ENCODE measurements at regions not wholly inside any gene's neighbourhood (a gene's known extent, or its start where the extent isn't known, plus 50 kb on each side); places are given as distances from the start of the nearest gene placed in this dataset.

DNA sequence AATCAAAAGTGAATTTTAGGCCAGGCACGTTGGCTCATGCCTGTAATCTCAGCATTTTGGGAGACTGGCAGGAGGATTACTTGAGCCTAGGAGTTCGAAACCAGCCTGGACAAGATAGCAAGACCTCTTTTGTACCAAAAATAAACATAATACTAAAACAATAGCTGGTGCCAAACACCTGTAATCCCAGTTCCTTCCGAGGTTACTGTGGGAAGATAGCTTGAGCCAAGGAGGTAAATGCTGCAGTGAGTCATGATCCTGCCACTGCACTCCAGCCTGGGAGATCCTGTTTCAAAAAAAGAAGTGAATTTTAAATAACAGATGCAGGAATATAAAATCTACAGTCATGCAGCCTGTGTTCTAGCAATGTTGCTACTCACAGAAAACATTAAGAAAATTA is 488.3 kb downstream of the PPARGC1A start:
- no peak for DNase-seq (ENCODE audit: low spot score)

DNA sequence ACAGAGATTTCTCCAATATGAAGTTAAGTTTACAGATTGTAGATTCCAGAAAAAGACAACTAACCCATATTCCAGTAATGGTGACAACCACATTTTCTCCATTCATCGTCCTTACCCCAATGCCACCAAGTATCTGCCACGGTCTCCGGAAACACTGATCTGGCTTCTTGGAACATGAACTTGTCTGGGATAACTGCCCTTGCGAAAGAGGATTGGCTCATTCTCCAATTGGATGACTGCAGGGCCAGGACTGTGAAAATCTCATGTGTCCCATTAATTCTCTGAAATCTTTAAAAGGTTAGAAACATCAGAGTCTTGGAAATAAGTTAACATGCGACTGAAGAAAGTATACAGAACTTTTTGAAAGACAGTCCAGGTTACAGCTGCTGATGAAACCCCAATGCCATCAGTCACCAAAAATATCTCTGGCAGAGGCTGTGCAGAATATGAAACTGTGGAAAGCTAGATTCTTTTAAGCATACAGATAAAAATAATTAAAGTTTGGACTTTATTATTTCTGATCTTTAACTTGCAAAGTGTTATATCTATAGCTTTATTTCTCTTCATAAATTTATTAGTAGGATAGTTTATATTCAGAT is 496.9 kb downstream of the PPARGC1A start:
- no peak for DNase-seq (ENCODE audit: low spot score)

DNA sequence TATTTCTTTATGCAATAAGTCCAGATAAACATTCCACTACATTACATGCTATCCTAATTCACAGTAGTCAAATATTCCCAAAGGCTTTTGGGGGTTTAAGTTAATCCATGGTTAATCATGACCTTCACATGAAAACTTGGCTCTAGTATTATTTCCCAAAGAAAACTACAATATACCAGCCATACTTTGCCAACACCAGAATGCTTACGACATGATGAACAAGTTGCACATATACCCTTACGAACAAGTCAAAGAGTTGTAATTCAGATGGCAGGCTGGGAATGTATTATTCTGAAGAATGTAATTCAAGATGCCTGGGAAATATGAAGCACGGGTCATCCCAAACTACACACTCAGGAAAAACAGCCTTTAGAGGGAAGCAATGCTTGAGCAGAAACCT is 499.6 kb downstream of the PPARGC1A start:
- no peak for DNase-seq (ENCODE audit: low spot score)

DNA sequence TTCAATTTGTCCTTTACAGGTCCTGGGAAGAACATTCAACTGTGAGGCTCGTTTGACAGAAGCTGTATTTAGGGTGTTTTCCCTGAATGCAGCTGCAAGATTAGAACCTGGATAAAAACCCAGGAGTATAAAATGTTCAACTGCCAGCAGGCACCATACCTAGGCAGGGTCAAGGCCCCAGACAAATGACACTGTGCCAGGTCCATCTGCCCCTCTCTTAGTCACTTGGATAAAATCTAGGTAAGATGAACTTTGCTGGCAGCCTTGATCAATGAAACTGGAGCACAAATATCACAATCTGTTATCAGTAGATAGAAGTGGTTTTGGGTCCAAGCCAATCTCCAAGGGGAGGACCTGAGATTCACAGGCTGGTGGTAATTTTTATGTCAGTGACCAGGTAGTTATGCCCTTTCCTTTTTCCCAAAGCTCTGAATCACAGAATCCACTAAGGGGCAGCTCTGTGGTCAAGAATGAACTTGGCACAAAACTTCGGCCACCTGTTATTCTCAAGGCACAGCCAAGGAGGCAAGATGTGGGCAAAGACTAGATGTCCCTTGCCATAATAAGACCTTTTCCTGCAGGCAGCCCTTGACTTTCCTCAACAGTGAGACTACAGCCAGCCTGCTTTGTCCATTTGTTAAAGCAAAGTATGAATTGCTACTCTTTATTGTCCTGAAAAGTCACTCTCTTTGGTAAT is 501.0 kb downstream of the PPARGC1A start:
- DNase-seq (ENCODE audit: low spot score): no peak

DNA sequence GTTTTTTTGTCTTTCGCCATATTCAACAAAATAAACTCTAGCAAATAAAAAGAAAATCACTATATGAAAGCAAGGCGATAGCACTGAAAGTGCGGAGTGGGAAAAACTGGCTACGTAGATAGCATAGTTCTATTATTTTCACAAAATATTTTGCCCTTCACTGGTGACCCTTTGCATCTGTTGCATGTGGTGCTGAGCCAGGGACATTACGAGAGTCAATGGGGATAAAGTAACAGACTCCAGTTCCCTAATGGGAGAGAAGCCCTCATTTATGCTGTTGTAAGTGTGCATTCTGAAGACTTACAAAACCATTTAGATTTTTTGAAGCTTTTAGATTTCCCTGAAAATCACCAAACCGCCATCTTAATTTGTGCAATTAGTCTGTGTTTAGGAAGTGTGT is 501.6 kb downstream of the PPARGC1A start:
- DNase-seq (ENCODE audit: low spot score): no peak

DNA sequence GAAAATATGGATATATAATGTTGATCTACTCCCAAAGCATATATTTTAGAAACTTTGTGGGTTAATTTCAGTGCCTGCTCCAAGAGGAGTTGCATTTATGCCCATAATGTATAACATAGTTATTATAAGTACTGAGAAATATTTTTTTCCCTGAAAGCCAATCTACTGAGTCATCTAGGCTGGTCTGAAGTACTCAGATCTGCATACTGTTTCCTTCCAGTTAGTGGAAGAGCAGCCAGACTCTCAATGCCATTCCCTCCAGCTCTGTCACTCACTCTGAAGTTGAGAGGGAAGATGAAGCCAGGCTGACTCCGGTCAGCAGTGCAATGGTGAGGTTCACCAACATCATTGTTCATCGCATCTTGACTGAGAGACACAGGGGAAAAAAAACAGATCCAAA is 505.1 kb downstream of the PPARGC1A start:
- DNase-seq (ENCODE audit: low spot score): no peak

DNA sequence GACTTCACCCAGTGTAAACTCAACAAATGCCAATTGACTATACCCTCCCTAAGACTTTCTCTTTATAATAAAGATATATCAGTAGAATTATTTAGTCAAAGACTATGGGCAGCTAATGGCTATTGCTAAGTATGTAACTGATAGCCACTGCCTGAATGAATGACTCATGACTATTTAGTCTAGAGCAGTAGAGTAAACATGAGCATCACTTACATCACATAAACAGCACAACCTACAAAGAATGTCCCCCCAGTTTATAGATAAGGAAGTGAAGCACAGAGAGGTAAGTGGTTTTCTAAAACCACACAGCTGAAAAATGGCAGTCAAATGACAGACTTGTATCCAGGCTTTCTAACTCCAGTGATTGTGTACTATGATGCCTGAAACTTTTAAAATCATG is 507.0 kb downstream of the PPARGC1A start:
- DNase-seq (ENCODE audit: low spot score): no peak

DNA sequence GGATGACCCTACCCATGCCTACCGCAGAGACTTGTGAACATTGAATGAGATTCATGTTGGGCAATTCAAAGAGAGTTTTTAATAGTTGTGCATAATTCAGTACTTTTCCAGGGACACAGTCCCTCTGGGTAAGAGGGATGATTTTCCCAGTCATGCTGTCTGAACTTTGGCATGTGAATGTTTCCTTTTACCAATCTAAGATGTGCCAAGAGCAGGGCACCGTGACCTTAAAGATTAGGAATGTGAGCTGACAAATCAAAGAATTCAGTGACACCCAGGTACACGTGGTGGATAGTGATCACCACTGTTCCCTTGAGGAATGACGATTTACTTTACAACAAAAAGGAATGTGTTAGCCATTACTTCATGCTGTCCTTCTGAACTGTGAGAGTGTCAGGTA is 515.6 kb downstream of the PPARGC1A start:
- DNase-seq (ENCODE audit: low spot score): no peak

DNA sequence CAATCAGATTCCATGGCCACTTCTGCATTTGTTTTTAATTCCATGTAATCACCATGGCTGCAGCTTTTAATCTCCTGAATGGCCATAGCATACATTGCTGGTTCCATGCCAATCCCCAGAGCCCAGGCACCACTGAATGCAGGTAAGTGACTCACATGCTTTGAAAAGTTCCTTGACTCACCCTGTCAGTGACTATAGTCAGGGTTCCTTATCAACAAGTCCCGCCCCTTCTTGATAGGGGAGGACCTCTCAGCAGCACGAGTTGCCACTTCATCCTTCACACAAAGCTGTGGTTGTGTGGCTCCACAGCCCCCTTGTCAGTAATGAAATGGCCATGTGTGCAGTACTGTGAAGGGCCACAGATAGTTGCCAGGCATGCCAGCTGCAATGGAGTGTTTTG is 516.6 kb downstream of the PPARGC1A start:
- no peak for DNase-seq (ENCODE audit: low spot score)

DNA sequence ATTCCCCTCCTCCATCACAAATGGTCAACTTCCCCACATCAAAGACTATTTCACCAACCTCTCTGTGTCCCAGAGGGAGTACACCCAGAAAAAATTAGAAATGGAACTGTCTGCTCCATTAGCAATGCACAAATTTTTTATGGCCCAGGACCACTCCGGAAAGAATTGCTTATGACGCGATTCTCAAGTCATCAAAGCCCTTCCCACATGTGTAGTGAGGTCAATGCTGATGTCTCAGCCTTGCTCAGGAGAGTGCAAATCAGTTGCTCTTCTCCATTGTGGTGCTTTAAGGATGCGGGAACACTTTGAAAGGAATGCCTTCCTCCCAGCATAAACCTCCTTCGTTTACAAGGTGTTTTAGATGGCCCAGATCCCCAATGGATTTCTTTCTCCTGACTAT is 518.3 kb downstream of the PPARGC1A start:
- no peak for DNase-seq (ENCODE audit: low spot score)

DNA sequence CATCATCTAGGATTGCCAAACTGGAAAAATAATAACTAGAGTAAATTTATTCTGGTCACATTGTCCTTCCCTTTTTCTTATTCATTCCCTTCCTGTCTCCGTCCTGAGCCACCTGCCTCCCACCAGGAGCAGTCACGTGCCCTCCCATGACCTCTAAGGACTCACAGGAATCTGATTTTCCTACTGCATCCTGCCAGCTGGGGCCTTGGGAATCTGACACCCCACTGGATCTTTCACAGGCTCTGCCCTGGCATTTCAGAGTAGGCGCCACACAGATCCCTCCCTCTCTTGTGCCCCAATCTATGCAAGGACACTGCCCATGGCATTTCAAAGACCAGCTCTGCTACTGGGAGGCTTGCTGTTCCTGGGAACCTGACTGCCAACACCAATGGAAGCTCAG is 520.5 kb downstream of the PPARGC1A start:
- DNase-seq (ENCODE audit: low spot score): no peak

DNA sequence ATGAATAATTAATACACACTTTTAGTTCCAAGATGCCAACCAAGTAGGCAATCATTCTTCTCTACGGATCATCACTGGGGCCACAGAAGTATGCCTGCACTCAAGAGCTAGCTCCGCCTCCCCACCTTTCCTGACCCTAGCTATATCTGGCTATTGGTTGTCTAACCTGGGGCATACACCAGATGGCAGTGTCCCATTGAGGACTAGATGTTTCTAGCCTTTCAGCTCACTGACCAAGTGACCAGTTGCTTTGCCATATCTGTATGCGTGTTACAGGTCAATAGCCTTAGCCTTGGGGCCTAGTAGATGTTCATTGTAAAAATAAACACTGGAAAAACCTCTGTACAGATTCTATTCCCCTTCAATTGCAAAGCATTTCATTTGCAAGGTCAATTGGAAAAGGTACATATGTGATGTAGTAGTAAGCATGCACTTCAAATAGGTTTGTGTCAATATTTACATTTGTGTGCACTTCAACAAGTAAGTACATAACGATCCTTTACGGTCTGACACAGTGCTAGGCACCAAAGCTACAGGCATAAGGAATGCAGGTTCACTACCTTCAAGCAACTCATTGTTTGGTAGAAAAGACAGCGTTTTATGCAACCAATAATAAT is 521.7 kb downstream of the PPARGC1A start:
- no peak for DNase-seq (ENCODE audit: low spot score)

DNA sequence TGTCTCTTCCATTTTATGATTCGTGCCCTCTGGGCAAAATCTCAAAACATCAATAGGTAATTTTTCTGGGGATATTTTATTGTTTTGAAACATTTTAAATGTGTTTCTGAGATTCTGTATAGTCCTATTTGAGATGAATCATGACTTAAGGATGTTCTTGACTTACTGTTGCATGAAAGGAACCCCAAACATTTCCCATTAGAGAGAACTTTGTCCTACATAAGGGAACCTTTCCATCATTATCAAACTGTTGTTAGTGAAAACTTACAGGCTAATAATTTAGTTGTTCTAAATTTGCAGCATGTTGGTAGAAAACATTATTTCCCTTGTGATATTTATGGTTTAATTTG is 523.3 kb downstream of the PPARGC1A start:
- DNase-seq (ENCODE audit: low spot score): no peak

DNA sequence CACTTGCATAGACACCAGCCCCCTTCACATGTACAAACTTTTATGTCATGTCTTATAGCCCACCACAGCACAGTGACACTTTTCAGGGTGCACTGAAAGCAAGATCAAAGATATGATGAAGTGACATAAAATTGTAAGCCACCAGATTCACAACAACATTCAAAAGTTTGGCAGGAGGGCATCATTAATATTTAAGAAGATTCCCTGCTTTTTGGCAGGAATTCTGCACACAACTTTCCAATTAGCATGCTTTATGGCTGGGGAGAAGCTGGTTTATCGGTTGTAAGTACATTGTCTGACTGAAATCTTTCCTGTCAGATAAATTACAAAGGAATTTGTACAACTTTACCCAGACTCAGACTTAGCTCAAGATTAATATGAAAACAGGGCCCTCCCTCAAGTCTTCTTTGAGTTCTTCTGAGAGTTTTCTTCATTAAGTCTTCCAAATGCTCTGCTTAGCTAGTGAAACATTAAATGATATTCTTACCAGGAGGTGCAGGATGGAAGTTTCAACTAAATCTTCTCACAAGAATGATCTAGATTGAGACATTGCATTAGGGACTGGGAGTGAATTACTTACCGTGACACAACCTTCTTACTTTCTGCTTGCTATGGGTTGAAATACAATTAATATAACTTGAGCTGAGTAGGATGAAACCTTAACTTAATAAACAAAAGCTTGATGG is 523.8 kb downstream of the PPARGC1A start:
- no peak for DNase-seq (ENCODE audit: low spot score)

DNA sequence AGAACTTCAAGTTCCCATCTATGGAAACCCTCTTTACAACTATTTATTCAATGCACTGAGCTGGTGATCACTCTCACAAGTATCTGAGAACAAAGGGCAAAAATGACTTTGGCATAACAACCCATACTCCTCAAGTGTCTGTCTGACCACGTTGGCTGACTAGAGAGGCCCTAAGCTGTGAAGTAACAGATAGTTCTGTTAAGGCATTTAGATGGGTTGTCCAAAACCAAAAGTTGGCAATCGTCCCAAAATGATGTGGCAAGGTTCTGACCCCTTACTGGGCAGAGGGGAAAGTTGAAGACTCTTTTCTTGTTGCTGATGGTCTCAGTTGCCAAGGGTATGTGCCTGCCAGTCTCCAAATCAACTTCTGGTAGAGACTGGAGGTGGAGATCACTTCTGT is 524.8 kb downstream of the PPARGC1A start:
- no peak for DNase-seq (ENCODE audit: low spot score)

DNA sequence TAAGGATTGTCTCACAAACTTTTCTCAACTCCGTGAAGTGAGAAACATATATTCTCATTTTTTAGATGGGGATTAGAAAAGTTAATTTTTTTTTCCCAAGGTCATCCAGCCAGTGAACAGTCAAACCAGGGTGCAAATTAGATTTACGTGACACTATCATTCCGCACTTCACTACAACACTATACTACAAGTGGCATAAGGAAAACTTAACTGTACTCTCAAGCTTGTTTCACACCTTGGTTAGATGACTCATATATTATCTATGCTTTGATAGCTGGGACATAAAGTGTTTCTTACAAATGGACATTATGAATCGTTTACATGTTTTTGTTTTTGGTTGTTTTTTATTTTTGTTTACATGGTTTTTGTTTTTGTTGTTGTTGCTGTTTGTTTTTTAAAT is 525.7 kb downstream of the PPARGC1A start:
- DNase-seq (ENCODE audit: low spot score): no peak

DNA sequence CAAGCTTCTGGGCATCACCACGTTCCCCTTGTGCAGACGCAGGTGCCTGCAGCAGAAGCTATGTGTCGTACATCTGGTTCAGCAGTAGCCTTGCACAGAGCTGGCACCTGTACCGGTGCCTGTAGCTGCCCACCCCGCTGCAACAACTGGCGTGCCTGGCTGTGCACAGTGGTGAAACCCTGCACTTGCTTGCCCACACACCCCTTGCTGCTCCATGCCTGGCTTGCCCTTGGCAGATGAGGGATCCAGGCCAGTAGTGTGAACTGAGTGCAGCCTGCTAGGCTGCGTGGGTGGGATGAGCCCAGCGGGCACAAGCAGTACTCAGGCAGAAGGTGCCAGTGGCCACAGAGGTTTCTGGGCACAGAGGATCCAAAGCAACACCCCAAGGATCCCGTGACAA is 528.4 kb downstream of the PPARGC1A start:
- DNase-seq (ENCODE audit: low spot score): no peak

DNA sequence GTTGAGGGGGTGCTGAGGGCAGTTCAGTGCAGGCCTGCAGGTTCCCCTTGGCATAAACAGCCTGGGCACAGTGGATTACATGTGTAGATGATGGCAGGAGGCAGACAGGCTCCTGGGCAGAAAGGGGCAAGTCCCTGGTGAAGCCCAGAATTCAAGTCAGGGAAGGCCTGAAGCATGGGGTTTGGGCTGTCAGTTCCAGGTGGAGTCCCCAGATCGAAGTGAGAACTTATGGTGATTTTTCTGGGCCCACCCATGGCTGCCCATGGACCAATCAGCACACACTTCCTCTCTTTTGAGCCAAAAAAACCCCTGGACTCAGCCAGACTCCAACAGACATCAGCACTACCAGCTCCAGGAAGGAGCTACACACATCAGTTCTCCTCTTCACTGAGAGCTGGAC is 529.1 kb downstream of the PPARGC1A start:
- no peak for DNase-seq (ENCODE audit: low spot score)

DNA sequence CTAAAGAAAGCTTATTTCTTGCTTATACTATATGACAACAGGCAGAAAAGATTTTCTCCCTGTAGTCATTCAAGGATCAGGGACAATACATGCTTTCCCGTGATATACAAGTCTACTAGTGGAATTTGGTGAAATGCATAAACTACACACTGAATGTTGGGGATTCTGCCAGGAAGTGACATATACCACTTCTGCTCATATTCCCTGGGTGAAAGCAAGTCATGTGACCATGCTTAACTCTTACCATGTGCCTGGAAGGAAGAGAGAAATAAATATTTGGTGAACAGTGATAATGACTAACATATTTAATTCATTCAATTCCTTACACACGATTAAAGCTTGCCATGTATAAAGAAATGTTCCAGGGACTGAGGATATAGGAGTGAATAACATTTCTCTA is 534.6 kb downstream of the PPARGC1A start:
- no peak for DNase-seq (ENCODE audit: low spot score)

DNA sequence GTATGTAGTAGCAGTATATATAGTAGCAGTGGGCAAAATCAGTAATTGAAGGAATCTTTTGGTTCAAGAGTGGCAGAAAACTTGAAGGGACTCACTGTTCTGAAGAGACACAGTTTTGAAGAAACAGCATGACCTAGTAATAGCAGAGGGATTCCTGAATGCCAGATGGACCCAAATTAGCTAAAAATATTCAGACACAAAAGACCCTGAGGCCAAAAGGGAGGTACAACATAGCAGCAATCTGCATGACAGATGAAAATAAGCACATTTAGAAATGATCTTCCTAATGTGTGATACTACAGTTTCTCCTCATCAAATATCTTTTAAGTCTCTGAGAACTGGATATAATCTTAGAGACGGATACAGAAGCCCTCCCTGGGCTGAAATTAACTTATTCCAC is 536.6 kb downstream of the PPARGC1A start:
- no peak for DNase-seq (ENCODE audit: low spot score)

DNA sequence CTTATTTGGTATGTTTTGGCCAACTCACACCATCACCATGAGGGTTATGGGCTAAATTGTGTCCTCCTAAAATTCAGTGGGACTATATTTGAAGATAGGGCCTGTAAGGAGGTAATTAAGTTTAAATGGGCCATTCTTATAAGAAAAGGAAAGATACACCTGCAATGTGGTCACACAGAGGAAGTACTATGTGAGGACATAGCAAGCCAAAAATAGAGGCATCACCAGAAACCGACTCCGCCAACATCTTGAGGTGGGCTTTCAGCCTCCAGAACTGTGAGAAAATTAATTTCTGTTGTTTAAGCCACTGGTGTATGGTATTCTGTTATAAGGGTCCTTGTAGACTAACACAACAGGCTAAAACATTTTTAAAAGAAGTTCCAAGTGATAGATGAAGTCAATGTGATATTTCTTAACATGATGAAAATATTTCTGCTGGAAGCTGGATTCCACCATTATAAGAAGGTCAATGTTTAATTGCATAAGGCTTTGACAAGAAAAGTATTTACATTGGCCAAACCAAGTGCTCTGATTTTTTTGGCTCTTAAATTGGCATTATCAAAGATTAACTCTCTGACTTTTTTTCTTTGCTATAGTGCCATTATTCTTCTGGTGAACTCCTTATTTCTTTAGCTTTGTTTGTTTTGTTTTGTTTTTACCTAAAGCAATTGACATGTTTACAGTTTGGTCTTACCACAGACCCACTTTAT is 540.9 kb downstream of the PPARGC1A start:
- DNase-seq (ENCODE audit: low spot score): no peak

DNA sequence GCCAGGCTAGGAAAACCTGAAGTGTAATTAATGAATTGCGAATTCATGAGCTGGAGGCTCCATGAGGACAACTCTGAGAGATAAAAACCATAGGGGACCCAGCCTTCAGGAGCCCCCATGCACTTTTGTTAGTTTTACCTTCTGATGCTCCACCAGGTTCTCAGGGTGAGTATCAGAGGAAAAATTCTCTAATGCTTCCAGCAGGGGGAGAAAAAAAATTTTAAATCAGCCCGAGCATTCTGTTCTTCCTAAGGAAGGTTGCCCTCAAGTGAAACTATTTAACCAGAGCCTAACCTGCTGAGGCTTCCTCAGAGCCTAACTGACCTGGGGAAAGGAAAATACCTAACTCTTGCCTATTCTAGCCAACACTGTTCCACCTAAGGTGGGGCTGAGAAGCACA is 552.6 kb downstream of the PPARGC1A start:
- DNase-seq (ENCODE audit: low spot score): no peak

Data from hematopoietic multipotent progenitor cell treated with erythropoietin and hydrocortisone succinate and interleukin-3 and kit ligand, for 17 days (in vitro differentiated cells).